ENCODE measurements at regions not wholly inside any gene's neighbourhood (a gene's known extent, or its start where the extent isn't known, plus 50 kb on each side); places are given as distances from the start of the nearest gene placed in this dataset.

DNA sequence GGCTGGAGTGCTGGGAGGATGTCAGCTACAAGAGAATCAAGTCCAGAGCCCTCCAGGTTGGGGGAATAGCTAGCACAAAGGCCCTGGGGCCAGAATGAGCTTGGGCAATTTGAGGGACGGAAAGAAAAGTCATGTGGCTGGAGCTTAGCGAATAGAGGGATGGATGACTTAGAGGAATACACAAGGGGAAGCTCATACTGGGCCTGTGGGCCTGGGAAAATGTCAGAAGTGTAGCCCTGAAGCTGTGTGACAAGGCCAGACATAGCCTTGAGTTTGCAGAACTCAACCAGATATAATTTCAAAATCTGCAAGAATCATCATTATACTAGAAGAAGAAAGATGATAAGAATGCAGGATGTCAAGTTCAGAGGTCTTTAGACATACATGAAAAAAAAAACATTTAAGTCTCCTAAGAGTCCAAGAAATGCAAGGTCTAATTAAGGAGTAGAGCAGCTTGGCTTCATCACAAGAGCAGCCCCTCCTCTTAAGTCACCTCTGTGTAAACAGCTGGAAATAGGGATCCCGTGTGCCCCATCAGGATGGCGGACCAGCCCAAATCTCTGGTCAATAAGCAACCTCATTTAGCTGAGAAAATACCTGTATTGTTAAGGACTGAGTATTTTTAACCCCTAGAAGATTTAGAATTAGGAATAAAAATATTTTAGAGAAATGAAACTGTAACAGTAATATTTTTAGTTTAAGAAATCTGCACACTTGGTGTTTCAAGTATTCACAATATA is 66.6 kb downstream of the ABCC12 start:
- TF ChIP-seq KLF13 (tag; IDR thresholded peaks at IDR 0.05; ENCODE audit: borderline replicate concordance, low read depth) (no peak), CTCF (IDR thresholded peaks at IDR 0.05 in 2 of 3, conservative IDR thresholded peaks at IDR 0.05 in 1 of 3; ENCODE audit: insufficient read depth in 2 of 3, low read depth in 1 of 3, low read length in 3 of 3) (no peak), SMARCA5 (IDR thresholded peaks at IDR 0.05) (no peak), GTF2E2 (tag; IDR thresholded peaks at IDR 0.05) (no peak), ZNF445 (CRISPR knock-in tag; IDR thresholded peaks at IDR 0.05; ENCODE audit: low read depth) (no peak)
